OCI-LY1 (cell line): ENCODE measurements at regions not wholly inside any gene's neighbourhood (a gene's known extent, or its start where the extent isn't known, plus 50 kb on each side); places are given as distances from the start of the nearest gene placed in this dataset.
"Not testable (repeated sequence)": the region's sequence is repeated elsewhere in the genome, so short reads cannot be mapped to it uniquely, and the experiment has no call there.

ENCODE experiments used
- EZH2 ChIP-seq: fragments of 200-600 bp; sonication (generic), shearing (Covaris generic); IDR thresholded peaks from 2 replicates; pipeline ENCODE4 v1.8.0; 2017; ENCODE audit warnings: borderline replicate concordance, mixed run types, mild to moderate bottlenecking, antibody characterized with exemption, low read length, moderate library complexity, mixed read lengths
- TF ChIP-seq, protein P1 (sequence below): fragments of 200-600 bp; sonication (generic), shearing (Covaris generic); IDR thresholded peaks from 2 replicates; pipeline ENCODE4 v1.5.1; 2017; ENCODE audit warnings: mild to moderate bottlenecking, antibody characterized with exemption, low read length, moderate library complexity, mixed read lengths

- TF ChIP-seq, protein P1, sequence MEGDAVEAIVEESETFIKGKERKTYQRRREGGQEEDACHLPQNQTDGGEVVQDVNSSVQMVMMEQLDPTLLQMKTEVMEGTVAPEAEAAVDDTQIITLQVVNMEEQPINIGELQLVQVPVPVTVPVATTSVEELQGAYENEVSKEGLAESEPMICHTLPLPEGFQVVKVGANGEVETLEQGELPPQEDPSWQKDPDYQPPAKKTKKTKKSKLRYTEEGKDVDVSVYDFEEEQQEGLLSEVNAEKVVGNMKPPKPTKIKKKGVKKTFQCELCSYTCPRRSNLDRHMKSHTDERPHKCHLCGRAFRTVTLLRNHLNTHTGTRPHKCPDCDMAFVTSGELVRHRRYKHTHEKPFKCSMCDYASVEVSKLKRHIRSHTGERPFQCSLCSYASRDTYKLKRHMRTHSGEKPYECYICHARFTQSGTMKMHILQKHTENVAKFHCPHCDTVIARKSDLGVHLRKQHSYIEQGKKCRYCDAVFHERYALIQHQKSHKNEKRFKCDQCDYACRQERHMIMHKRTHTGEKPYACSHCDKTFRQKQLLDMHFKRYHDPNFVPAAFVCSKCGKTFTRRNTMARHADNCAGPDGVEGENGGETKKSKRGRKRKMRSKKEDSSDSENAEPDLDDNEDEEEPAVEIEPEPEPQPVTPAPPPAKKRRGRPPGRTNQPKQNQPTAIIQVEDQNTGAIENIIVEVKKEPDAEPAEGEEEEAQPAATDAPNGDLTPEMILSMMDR, result not testable (repeated sequence)
- TF ChIP-seq EZH2, result not testable (repeated sequence)
These were observed 386.4 kb upstream of the KCND2 start for GRCh38 chr7:119886525-119886924.
